ENCODE measurements at regions not wholly inside any gene's neighbourhood (a gene's known extent, or its start where the extent isn't known, plus 50 kb on each side); places are given as distances from the start of the nearest gene placed in this dataset.

DNA sequence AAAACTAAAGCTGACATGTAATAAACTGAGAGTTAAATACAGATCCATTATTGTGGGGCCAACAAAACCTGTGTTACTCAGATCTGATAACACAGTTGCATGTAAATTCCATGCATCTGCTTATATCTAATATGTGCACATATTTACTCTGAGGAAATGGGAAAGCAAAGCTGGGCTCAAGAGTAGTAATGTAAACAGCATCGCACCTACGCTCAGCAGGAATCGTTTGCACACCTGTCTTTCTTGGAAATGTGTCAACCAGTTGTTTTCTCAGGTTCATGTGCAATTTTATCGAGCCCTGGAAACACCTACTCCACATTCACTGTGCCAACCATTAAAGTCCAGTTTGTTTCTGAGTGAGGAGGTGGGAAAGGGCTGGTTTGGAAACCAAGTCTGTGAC, 80.3 kb upstream of the CNKSR3 start:
- Mint-ChIP-seq H3K4me1 (no peaks in the 10 kb centered on the region), H3K36me3 (ENCODE audit: low read depth) (no peaks in the 10 kb centered on the region), H3K27me3 (peaks cover 7% of the 10 kb centered on the region), H3K27ac (no peak overlapping the region), H3K4me3 (no peak overlapping the region)
- no peaks in the 10 kb centered on the region for H3K9me3 ChIP-seq (ENCODE audit: control insufficient read depth, low read length, poor library complexity, severe bottlenecking)
- DNase-seq, result no peak
- ATAC-seq, result no peak

DNA sequence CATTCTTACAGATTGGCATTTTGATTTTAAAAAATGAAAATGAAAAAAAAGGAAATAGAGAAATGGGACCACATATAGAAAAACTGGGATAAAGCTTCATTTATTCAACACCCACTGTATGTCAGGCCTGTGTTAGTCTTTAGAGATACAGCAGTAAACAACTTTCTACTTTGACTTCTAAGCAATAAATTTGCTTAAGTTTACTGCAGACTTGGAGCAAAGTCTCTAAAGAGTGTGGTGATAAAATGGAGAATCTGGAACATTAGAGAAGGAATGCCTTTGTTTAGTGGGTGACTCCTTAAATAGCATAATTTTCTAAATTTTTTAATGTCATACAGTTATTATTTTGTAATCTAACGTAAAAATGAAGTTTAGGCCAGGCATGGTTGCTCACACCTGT, 80.7 kb upstream of the CNKSR3 start:
- ATAC-seq, result no peak
- H3K27me3 Mint-ChIP-seq, result peaks cover 7% of the 10 kb centered on the region
- no peaks in the 10 kb centered on the region for H3K9me3 ChIP-seq (ENCODE audit: control insufficient read depth, low read length, poor library complexity, severe bottlenecking)
- no peak overlapping the region for H3K27ac Mint-ChIP-seq
- DNase-seq, result no peak
- no peaks in the 10 kb centered on the region for H3K4me1 Mint-ChIP-seq
- no peak overlapping the region for H3K4me3 Mint-ChIP-seq
- no peaks in the 10 kb centered on the region for H3K36me3 Mint-ChIP-seq (ENCODE audit: low read depth)

DNA sequence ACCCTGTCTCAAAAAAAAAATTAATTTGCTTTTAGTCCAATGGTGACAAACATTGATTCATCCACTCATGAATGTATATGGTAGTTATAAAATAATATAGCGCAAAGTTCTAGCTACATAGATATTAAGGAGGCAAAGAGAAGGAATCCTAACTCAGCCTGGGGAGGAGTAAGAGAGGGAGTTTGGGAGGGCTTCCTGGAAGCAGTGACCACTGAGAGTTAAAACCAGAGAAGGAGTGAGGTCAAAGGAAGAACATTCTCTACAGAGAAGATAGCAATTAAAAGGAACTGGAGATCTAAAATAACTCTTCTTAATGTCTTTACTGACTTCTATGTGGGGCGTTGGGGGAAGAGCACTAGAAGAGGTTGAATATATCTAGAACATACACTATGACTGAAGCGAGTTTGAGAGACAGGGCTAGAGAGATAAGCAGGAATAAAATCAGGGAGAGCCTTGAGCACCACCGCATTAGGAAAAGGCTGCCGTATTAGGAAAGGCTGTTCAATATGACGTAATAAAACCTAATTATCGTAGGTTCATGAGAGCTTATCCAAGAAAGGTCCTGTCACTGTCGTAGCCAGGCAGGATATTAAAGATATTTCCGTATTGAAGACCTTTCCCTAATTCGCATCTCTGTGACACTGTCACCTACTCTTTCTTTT, 81.8 kb upstream of the CNKSR3 start:
- no peak for ATAC-seq
- no peak overlapping the region for H3K27ac Mint-ChIP-seq

DNA sequence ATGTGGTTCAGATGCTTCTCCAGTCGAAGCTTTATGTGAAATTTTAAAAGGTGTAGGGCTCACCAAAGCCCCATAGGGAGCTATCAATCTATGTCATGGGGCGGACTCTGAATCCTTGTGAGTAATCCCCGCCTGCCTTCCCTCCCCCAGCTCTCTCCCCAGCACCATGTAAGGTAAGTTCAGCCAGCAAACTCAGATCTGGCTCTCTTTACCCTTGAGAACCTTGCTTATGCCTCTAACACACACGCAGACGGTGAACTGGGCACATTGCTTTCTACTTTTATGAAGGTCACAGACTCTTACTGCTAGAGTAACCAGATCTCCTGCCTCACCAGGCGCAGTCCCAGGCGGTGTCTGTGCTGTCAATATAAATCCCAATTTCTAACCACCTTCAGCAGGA, 82.6 kb upstream of the CNKSR3 start:
- DNase-seq, result no peak
- no peak overlapping the region for H3K27ac Mint-ChIP-seq
- H3K27me3 Mint-ChIP-seq, result no peaks in the 10 kb centered on the region
- H3K4me3 Mint-ChIP-seq, result no peak overlapping the region
- no peak for ATAC-seq
- no peaks in the 10 kb centered on the region for H3K36me3 Mint-ChIP-seq (ENCODE audit: low read depth)
- no peaks in the 10 kb centered on the region for H3K9me3 ChIP-seq (ENCODE audit: control insufficient read depth, low read length, poor library complexity, severe bottlenecking)
- no peaks in the 10 kb centered on the region for H3K4me1 Mint-ChIP-seq

More for the DNA sequence above, 81.8 kb upstream of the CNKSR3 start:
- peaks cover 3% of the 10 kb centered on the region for H3K27me3 Mint-ChIP-seq
- H3K4me3 Mint-ChIP-seq, result no peak overlapping the region
- no peak for DNase-seq
- H3K4me1 Mint-ChIP-seq, result no peaks in the 10 kb centered on the region
- H3K9me3 ChIP-seq (ENCODE audit: control insufficient read depth, low read length, poor library complexity, severe bottlenecking), result no peaks in the 10 kb centered on the region
- H3K36me3 Mint-ChIP-seq (ENCODE audit: low read depth), result no peaks in the 10 kb centered on the region

DNA sequence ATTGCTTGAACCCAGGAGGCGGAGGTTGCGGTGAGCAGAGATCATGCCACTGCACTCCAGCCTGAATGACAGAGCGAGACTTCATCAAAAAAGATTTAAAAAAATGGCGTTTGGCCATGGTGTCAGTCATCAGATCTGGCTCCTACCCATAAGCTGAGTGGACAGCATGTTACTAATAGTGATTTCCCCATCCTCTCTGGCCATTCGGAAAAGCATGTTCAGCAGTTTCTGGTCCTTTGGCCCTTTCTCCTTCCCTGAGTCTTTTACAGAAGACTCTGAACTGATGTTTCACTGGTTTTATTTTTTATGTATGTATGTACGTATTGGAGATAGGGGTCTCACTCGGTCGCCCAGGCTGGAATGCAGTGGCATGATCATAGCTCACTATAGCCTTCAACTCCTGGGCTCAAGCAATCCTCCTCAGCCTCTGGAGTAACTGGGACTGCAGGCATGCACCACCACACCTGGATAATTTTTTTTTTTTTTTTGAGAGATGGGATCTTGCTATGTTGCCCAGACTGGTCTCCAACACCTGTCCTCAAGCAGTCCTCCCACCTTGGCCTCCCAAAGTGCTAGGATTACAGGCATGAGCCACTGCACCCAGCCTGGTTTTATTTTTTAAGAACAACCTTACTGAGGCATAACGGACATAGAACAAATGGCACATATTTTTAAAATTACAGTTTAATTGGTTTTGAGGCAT, 84.2 kb upstream of the CNKSR3 start:
- H3K9me3 ChIP-seq (ENCODE audit: control insufficient read depth, low read length, poor library complexity, severe bottlenecking), result no peaks in the 10 kb centered on the region
- H3K4me3 Mint-ChIP-seq, result no peak overlapping the region
- H3K36me3 Mint-ChIP-seq (ENCODE audit: low read depth), result no peaks in the 10 kb centered on the region
- no peaks in the 10 kb centered on the region for H3K27me3 Mint-ChIP-seq
- no peak for ATAC-seq
- DNase-seq, result no peak
- no peak overlapping the region for H3K27ac Mint-ChIP-seq
- no peaks in the 10 kb centered on the region for H3K4me1 Mint-ChIP-seq

DNA sequence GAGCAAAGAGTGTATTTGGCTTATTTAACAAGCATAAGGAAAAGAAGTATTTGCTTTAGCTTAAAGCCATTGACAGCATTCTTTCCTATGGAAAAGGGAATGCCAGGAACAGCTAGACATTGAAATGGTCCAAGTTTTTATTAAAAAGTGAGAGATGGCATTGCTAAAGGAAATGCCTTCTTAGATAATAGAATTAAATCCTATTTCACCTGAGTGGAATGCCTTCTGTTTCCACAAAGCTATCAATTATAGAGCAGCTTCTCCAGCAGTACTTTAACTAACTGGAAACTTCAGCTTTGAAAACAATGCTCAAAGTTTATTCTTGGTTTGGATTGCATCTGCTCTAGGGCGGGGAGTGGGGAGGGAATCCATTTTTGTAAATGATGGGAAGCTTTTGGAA, 85.1 kb upstream of the CNKSR3 start:
- no peaks in the 10 kb centered on the region for H3K4me1 Mint-ChIP-seq
- no peak for ATAC-seq
- no peaks in the 10 kb centered on the region for H3K27me3 Mint-ChIP-seq

DNA sequence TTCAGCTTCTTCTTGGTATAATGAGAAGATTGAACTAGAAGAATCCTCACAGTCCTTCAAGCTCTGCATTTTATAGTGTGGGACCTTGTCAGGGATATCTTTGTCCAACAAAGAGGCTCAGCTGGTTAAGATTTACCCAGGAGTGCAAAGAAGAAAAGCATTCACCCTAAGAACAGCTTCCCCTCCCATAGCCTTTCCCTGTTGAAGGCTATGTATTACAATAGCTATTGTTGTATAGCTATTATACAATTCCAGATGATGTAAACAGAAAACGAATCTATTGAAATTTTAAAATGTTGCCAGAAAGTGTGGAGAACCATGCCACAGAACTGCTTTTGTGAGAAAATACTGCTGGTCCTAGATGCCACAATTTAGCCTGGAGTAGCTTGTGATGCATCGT, 85.5 kb upstream of the CNKSR3 start:
- Mint-ChIP-seq H3K27ac (no peak overlapping the region), H3K27me3 (no peaks in the 10 kb centered on the region), H3K4me1 (no peaks in the 10 kb centered on the region), H3K4me3 (no peak overlapping the region), H3K36me3 (ENCODE audit: low read depth) (no peaks in the 10 kb centered on the region)
- H3K9me3 ChIP-seq (ENCODE audit: control insufficient read depth, low read length, poor library complexity, severe bottlenecking), result no peaks in the 10 kb centered on the region
- ATAC-seq, result no peak
- no peak for DNase-seq

More for the DNA sequence above, 85.1 kb upstream of the CNKSR3 start:
- H3K9me3 ChIP-seq (ENCODE audit: control insufficient read depth, low read length, poor library complexity, severe bottlenecking), result no peaks in the 10 kb centered on the region
- Mint-ChIP-seq H3K36me3 (ENCODE audit: low read depth) (no peaks in the 10 kb centered on the region), H3K4me3 (no peak overlapping the region), H3K27ac (no peak overlapping the region)
- no peak for DNase-seq

DNA sequence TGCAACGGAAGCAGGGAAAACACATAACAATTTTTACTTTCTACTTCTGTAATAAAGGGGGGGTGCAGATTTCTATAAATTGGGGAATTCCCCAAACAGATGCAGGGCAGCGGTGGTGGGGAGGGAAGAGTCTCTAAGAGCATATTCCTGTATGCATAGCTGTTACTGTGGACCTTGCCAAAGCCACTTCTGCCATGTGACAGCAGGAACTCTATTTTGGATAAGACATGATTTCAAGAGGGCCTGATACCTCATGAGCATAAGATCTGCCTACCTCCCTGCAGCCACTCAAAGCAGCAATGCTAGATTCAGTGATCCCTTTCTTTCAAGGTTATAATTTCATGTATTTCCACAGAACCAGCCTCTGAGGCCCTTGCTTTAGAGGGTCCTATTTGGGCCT, 86.2 kb upstream of the CNKSR3 start:
- H3K27me3 Mint-ChIP-seq, result no peaks in the 10 kb centered on the region
- no peak overlapping the region for H3K4me3 Mint-ChIP-seq
- ATAC-seq (no peak), DNase-seq (no peak)
- H3K4me1 Mint-ChIP-seq, result no peaks in the 10 kb centered on the region
- no peak overlapping the region for H3K27ac Mint-ChIP-seq
- no peaks in the 10 kb centered on the region for H3K9me3 ChIP-seq (ENCODE audit: control insufficient read depth, low read length, poor library complexity, severe bottlenecking)
- H3K36me3 Mint-ChIP-seq (ENCODE audit: low read depth), result no peaks in the 10 kb centered on the region

DNA sequence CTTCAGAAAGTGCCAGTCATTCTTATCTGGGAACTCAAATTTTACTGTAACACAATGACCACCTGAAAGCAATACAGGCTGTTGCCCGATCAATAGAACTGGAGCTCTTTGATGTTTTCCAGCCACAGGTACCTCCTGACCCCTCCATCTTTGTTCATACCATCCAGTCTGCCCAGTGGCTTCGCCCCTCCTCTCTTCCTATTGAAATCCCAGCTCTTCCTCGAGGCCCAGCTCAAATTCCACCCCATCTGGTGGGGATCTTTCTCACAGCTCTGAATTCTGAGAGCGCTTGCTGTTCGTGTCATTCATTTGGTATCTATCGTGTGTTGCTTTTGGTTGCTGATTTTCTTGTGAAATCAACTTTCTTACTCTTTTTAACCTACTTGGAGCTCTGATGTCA, 87.9 kb upstream of the CNKSR3 start:
- Mint-ChIP-seq H3K27me3 (no peaks in the 10 kb centered on the region), H3K36me3 (ENCODE audit: low read depth) (no peaks in the 10 kb centered on the region), H3K4me1 (no peaks in the 10 kb centered on the region), H3K27ac (no peak overlapping the region), H3K4me3 (no peak overlapping the region)
- ATAC-seq (no peak), DNase-seq (no peak)
- H3K9me3 ChIP-seq (ENCODE audit: control insufficient read depth, low read length, poor library complexity, severe bottlenecking), result no peaks in the 10 kb centered on the region

DNA sequence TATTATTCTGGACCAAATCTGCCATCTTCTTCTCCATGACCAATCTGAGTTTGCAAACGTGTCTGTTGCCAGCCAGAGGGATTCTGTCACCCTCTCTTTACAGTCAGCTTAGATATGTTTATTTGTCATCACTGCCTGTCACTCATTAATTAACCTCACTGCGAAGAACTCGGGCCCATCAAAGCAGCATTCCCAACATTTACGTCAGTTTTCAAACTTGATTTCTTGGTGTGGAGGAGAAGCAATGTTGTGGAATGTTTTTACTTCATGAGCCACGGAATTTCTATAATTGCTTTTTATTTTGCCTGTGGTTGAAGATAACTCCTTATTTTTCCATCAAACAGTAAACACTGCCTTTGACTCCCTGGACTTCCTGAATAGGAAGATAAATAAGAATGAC, 91.8 kb upstream of the CNKSR3 start:
- H3K4me1 Mint-ChIP-seq, result peaks cover 18% of the 10 kb centered on the region
- H3K36me3 Mint-ChIP-seq (ENCODE audit: low read depth), result peaks cover 3% of the 10 kb centered on the region
- ATAC-seq (no peak), DNase-seq (no peak)
- peaks cover 11% of the 10 kb centered on the region for H3K27me3 Mint-ChIP-seq
- no peaks in the 10 kb centered on the region for H3K9me3 ChIP-seq (ENCODE audit: control insufficient read depth, low read length, poor library complexity, severe bottlenecking)
- no peak overlapping the region for H3K27ac Mint-ChIP-seq
- H3K4me3 Mint-ChIP-seq, result no peak overlapping the region

DNA sequence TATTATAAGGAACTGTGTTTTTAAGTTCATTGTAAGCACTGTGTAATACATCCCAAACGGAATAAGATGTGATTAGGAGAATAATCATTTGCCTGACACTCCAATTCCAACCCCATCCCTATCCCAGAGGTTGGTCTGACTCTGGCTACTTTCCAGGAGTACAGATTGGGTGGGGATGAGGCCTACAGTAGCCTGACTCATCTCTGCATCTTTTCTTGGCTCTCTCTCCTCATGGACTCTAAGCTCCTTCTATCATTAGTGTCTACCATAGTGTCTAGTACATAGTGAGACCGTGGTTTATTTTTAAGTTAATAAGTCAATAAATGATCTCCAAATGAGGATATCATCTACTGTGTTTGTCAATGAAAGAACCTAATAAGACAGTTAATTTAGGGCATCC, 92.2 kb upstream of the CNKSR3 start:
- no peak overlapping the region for H3K27ac Mint-ChIP-seq
- no peak overlapping the region for H3K4me3 Mint-ChIP-seq
- peaks cover 18% of the 10 kb centered on the region for H3K4me1 Mint-ChIP-seq
- H3K36me3 Mint-ChIP-seq (ENCODE audit: low read depth), result peaks cover 3% of the 10 kb centered on the region
- H3K27me3 Mint-ChIP-seq, result peaks cover 11% of the 10 kb centered on the region
- ATAC-seq (no peak), DNase-seq (no peak)
- H3K9me3 ChIP-seq (ENCODE audit: control insufficient read depth, low read length, poor library complexity, severe bottlenecking), result no peaks in the 10 kb centered on the region

DNA sequence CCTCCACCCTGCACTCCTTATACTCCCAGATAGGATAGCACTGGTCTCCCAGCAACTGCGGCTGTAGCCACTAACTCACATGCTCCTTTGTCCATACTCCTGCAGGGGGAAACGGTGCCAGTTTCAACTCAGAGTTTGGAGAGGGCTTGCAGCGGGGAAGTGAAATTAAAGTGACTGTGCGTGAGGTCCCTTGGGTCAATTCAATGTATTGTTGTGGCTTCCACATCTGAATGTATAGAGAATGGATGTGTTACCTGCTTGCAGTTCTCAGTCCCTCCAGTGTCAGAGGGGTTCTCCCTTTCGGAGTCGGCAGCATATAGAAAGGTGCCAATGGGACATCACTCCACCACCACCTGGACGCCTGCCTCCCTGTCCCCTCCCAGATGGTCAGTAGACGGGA, 93.6 kb upstream of the CNKSR3 start:
- no peaks in the 10 kb centered on the region for H3K9me3 ChIP-seq (ENCODE audit: control insufficient read depth, low read length, poor library complexity, severe bottlenecking)
- no peak overlapping the region for H3K4me3 Mint-ChIP-seq
- ATAC-seq (no peak), DNase-seq (no peak)
- H3K27ac Mint-ChIP-seq, result no peak overlapping the region
- H3K36me3 Mint-ChIP-seq (ENCODE audit: low read depth), result peaks cover 3% of the 10 kb centered on the region
- peaks cover 11% of the 10 kb centered on the region for H3K27me3 Mint-ChIP-seq
- H3K4me1 Mint-ChIP-seq, result peaks cover 18% of the 10 kb centered on the region

DNA sequence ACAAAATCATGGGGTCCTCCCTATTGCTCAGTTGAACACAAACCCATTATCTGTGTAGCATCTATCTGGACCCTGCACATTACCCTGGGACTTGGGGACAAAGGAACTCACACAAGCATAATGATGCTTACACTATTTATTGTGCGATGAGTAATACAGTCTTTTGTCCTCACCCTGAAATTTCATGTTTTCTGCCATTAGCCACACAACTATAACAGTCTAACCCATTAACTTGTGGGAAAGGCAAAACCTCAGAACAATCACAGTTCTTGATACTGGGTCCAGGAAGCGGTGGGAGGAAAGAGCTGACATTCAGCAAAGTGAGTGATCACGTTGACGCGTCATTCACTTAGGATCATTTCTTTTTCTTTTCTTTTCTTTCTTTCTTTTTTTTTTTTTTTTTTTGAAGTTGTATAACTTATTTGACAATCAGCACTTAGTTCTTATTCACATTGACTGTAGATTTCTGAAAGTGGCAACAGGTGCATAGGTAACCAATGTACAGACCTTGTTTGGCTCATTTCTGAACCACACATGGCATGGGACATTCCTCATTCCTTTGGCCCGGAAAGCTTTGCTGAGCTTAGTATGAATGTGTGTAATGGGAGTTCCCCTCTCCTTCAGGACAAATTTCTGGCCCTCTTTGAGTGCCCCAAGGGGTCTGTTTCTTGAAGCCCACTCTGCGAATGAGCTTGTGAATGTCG, 94.8 kb upstream of the CNKSR3 start:
- peaks cover 11% of the 10 kb centered on the region for H3K27me3 Mint-ChIP-seq
- ATAC-seq (peak; percentile 26), DNase-seq (no peak)
- peak overlapping the region; percentile 63 for H3K4me3 Mint-ChIP-seq
- H3K36me3 Mint-ChIP-seq (ENCODE audit: low read depth), result peaks cover 5% of the 10 kb centered on the region
- H3K27ac Mint-ChIP-seq, result peak overlapping the region; percentile 91
- peaks cover 18% of the 10 kb centered on the region for H3K4me1 Mint-ChIP-seq
- H3K9me3 ChIP-seq (ENCODE audit: control insufficient read depth, low read length, poor library complexity, severe bottlenecking), result no peaks in the 10 kb centered on the region
